Choroid plexus epithelial cell (primary cell): ENCODE measurements at regions not wholly inside any gene's neighbourhood (a gene's known extent, or its start where the extent isn't known, plus 50 kb on each side); places are given as distances from the start of the nearest gene placed in this dataset.
"Not testable (repeated sequence)": the region's sequence is repeated elsewhere in the genome, so short reads cannot be mapped to it uniquely, and the experiment has no call there.

Source experiments
- DNase-seq: peaks from one replicate; pipeline ENCODE4 v3.0.0-alpha.2; 2010; ENCODE audit warnings: low read depth
- H3K4me3 ChIP-seq: 2 replicates; pipeline ENCODE4 v1.5.1; 2011; ENCODE audit warnings: low read depth, mild to moderate bottlenecking, control low read depth, low read length, moderate library complexity
- CTCF ChIP-seq: conservative IDR thresholded peaks from 2 replicates; pipeline ENCODE4 v1.5.1; 2011; ENCODE audit warnings: low read depth, mild to moderate bottlenecking, control low read depth, inconsistent platforms, low read length, moderate library complexity

GRCh38 chr15:99464137-99464536 is 101.6 kb upstream of the MEF2A start:
- no peak for DNase-seq
- no peak for TF ChIP-seq CTCF
- no peak overlapping the region for H3K4me3 ChIP-seq

GRCh38 chr15:99466701-99467337 is 99.0 kb upstream of the MEF2A start:
- TF ChIP-seq CTCF, result no peak
- DNase-seq, result peak; percentile 86
- H3K4me3 ChIP-seq, result no peak overlapping the region

GRCh38 chr15:99467338-99467720 is 98.5 kb upstream of the MEF2A start:
- H3K4me3 ChIP-seq, result no peak overlapping the region
- DNase-seq, result no peak

GRCh38 chr15:99467853-99468464 is 97.8 kb upstream of the MEF2A start:
- TF ChIP-seq CTCF, result no peak
- H3K4me3 ChIP-seq, result no peak overlapping the region
- DNase-seq, result no peak

More at GRCh38 chr15:99467338-99467720, 98.5 kb upstream of the MEF2A start:
- TF ChIP-seq CTCF, result no peak

- not testable (repeated sequence) for DNase-seq, H3K4me3 ChIP-seq
Observed at GRCh38 chr15:99470204-99470603, 95.6 kb upstream of the MEF2A start.

GRCh38 chr15:99472416-99473145 is 93.2 kb upstream of the MEF2A start:
- no peak for TF ChIP-seq CTCF
- H3K4me3 ChIP-seq, result no peak overlapping the region
- DNase-seq, result no peak

- no peak overlapping the region for H3K4me3 ChIP-seq
- no peak for TF ChIP-seq CTCF
- no peak for DNase-seq
Observed at GRCh38 chr15:99473981-99474906, 91.5 kb upstream of the MEF2A start.
